ENCODE measurements at regions not wholly inside any gene's neighbourhood (a gene's known extent, or its start where the extent isn't known, plus 50 kb on each side); places are given as distances from the start of the nearest gene placed in this dataset.
"Not testable (repeated sequence)": the region's sequence is repeated elsewhere in the genome, so short reads cannot be mapped to it uniquely, and the experiment has no call there.

- not testable (repeated sequence) for DNase-seq
Observed at GRCh38 chr7:53239151-53239550, 203.7 kb downstream of the POM121L12 start.

DNA sequence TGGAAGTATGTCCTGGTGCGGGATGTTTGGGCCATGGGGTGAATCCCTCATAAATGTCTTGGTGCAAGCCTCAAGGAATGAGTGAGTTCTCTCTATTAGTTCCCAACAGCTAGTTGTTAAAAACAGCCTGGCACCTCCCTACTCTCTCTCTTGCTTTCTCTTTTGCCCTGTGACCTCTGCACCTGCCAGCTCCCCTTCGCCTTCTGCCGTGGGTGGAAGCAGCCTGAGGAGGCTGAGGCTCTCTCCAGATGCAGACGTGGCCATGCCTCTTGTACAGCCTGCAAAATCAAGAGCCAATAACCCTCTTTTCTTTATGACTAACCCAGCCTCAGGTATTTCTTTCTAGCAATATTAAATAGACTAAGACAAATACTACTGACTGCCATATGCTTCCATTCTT lies 210.3 kb downstream of the POM121L12 start:
- DNase-seq, result no peak

DNA sequence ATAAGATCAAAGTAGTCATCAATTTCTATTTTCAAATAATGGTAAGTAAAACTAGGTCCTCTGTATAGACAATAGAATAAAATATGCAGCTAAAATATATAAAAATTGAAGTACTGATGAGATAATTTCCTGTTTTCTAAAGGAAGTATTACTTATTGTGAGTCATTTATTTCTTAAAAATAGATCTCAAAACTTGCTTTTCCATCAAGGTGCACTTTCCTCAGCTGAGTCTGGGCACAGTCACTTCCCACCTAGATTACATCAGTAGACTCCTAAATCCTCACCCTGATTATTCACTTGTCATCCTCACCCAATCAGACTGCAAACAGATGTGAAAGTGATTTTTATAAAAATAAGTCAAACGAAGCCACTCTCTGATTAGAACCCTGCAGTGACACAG lies 211.5 kb downstream of the POM121L12 start:
- no peak for DNase-seq

GRCh38 chr7:53252539-53252938 lies 217.1 kb downstream of the POM121L12 start:
- no peak for DNase-seq

DNA sequence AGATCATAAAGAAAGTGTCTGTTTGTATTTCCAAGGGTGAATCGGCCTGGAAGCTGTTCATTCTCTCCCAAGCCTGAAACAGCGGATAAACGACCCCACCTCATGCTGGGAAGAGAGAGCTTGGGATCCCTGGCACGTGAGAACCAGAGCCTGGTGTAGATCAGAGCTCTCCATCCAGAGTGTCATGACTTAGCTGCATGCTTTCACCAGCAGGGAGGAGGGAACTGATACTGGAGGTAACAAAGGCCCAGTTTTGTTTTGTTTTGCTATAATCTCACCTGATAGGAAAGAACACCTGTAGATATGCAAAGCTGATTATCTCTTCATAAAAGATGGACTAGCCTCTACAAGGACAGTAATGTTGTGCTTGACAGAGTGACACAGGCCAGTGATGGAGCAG lies 236.6 kb downstream of the POM121L12 start:
- no peak for DNase-seq

GRCh38 chr7:53281312-53281711 lies 245.9 kb downstream of the POM121L12 start:
- no peak for DNase-seq

DNA sequence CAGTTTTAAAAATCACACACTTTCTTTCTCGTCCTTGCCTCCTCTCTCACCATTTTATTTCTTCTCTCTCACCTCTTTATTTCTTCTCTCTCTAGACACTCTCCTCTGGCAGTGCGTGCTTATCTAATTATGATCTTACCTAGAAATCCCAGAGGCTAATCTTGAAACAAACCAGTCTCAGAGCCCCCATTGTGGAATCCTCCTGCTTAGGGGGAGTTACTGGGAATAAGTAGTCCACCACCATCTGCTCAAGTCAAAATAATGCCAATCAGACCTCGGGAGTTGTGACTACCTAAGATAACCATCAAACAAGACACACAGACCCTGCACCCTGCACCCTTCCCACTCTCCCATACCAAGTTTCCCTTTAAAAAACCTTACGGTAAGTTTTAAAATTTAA lies 256.9 kb downstream of the POM121L12 start:
- no peak for DNase-seq

- DNase-seq, result no peak
Observed at GRCh38 chr7:53302496-53303246, 267.2 kb downstream of the POM121L12 start.

DNA sequence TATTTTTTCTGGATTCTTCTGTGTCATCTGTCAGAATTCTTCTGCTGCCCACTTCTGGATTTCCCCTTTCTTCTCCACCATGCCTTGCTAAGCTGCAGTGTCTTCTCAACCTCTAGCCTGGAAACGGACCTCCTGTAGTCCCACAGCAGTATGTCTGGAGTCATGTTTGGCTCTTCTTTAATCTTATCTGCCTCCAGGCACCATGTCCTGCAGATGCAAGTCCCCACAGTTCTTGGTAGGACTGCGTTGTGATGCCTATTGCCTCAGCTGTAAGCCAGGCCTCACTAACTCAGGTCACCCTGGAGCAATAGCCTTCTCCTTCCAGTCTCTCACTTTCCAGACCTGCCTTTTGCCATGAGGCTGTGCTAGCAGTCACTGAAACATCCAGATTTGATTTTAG lies 268.3 kb downstream of the POM121L12 start:
- no peak for DNase-seq

- DNase-seq, result no peak
Observed at GRCh38 chr7:53306846-53307245, 271.4 kb downstream of the POM121L12 start.

GRCh38 chr7:53311205-53311604 lies 275.8 kb downstream of the POM121L12 start:
- DNase-seq, result no peak

DNA sequence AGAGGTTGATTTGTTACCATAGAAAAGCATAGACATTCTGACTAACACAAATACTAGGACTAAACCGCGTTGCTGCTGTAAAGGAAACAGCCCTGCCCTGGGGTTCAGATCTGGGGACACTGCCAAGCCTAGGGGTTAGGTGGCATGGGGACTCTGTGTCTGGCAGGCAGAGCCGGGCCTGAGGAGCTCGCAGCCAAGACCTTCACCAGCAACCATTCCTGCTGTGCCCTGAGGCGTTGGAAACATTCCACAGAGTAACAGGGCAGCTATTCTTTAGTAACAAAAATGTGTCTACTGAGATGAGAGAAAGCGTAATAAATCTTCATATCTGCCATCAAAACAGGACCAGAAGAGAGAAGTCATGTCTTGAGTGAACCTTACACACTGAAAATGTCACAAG lies 280.5 kb downstream of the POM121L12 start:
- DNase-seq, result no peak

DNA sequence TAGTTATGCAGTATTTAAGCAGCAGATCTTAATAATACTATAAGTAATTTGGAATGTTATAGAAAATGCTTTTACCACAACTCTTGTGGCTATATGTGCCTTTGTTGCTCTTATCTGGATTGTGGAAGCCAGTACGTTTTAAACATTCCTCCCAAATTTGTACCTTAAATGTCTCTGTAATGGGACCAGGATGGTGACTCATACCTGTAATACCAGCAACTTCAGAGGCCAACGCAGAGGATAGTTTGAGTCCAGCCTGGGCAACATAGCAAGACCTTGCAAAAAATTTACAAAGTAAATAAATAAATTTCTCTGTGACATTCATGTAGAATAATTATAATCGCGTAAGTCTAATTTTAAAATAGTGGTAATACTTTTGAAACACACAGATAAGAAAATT lies 283.1 kb downstream of the POM121L12 start:
- no peak for DNase-seq

DNA sequence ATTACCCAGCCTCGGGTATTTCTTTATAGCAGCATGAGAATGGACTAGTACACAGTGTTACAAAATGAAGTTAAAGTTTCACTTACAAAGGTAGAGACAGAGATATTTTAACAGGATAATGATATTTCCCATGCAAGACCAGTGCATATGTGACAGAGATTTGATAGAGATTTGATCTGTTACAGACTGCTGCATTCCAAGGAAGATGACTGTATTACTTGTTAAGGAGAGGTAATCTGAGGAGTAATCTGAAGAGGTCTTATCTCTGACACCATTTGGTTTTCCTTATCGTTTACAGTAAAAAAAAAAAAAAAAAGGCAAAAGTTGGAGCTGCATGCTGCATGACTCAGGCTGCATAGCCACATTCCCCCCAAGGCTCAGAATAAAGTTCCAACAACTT lies 289.6 kb downstream of the POM121L12 start:
- DNase-seq, result no peak

GRCh38 chr7:53326634-53327033 lies 291.2 kb downstream of the POM121L12 start:
- DNase-seq, result no peak

DNA sequence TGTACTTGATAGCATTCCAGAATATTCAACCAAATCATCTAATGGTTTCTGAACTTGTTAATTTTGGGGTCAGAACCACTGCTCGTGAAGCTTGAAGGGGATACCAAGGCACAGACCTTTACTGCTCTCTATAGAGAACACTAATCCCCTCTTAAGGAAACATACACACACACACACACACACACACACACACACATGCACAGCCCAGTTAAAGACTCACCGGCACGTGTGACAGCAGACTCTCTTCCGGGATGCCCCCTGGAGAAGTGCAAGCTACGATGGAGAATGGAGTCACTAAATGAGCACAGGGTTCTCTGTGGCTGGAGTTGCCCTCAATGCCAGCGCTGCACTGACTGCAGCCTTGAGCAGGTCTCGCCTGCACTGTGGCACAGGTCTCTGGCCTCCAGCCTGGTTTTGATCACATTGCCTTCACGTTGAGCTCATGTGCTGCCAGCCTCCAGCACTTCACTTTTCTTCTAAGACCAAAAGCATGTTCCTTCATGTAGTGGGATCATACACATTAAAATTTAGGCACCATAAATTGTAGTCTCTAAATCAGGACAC lies 300.8 kb downstream of the POM121L12 start:
- DNase-seq, result no peak

DNA sequence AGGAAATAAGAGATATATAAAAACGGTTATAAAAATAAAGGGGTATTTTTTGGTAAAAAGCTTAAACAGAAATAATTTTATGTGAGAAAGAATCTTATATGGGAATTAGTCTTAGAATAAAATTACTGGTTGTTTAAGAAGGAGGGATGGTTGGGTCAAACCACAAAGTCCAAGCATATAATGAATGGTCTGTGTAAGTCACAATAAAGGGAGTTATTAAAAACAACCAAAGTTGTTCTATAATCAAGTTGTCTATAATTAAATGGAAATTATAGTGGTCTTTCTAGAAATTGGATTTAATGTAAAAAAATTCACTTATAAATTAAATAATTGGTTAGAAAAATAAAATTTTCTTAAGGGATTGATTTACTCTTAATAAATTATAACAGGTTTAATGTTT lies 304.8 kb downstream of the POM121L12 start:
- peak; percentile 3 for DNase-seq

DNA sequence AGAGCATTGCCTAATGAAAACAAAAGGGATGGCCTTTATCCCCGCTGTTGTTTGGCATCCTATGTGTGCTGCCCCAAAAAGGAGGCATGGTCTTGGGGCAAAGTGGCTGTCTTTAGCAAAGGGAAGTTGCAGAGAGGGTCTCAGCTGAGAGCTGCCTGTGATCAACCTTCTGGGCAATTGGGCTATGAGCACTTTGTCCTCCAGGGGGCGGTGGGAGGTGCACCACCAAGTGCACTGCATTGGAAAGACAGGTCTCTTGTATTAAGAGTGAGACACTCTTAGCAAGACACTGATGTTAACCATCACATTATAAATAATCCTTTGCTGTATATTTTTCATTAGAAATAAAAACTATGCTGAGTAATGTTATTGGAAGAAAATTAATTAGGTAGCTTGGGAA lies 314.8 kb downstream of the POM121L12 start:
- no peak for DNase-seq

DNA sequence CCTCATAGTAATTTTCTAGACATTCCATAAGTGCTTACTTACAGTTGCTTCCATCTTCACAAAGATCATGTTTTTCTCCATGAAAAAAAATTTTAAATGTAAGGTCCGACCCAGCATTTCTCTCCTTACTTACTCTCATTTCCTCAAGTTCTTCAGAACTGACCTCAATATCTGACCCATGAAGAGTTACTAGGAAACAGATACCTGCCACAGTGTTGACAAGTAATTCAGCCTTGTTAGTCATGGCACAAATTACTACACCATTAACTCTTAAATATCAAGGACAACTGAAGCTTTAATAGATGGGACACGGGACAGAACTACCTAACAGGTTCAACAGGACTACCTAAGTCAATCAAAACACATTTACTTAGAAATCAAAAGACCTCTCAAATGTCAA lies 316.2 kb downstream of the POM121L12 start:
- DNase-seq, result no peak

DNA sequence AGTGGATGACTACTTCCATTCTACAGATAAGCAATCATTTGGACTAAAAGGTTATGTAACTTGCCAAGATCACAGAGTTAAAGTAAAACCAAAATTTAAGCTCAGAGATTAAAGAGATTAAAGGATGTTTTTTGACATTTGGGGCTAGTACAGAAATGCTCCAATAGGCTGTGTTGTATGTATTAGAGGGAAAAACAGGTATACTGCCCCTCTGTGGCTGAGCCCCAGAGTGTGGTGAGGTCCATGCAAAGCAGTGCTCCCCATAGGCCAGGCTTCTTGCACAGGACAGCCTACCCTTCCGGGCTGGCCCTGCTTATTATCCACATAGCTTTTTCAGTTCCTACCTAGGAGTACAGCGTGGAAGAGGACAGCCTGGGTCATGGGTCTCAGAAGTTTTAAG lies 322.8 kb downstream of the POM121L12 start:
- DNase-seq, result no peak

DNA sequence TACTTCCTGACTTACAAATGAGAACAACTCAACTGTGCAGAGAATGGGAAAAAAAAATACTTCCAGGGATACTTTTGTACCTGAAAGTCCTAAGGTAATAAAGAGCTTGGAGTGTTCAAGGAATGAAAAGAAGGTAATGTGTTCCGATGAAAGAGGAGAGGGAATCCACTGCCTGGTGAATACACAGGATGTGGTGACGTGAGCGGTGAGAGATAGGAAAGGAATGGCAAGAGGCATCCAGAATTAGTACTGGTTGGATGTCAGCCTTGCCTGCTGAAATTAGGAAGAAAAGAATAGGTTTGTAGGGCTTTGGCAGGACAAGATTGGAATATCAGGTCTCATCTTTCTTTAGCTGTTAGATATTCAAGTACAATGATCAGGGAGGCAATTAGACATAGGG lies 347.7 kb downstream of the POM121L12 start:
- no peak for DNase-seq

- DNase-seq, result not testable (repeated sequence)
Observed at GRCh38 chr7:53385239-53385638, 349.8 kb downstream of the POM121L12 start.

GRCh38 chr7:53387515-53387914 lies 352.1 kb downstream of the POM121L12 start:
- DNase-seq, result no peak

DNA sequence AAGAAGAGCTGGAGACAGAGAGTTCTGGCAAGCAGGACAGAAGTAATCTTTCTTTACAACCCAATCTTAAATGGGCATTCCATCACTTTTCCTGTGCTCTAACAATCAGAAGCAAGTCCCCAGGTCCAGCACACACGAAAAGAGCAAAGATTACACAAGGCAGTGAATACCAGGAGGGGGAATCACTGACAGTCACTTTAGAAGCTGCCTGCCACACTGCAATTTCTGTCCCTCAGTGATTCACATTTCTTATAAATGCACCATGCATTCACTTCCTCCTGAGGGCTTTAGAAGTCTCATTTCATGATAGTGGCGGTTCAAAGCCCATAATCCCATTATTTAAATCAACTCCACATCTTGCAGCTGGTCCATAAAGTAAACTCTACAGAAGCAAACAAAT lies 362.5 kb downstream of the POM121L12 start:
- no peak for DNase-seq

- DNase-seq, result no peak
Observed at GRCh38 chr7:53398566-53398965, 363.1 kb downstream of the POM121L12 start.

Data from DMS79 treated with DMSO at 0.1 percent for 48 hours (cell line).